GM12878 (cell line): ENCODE measurements at regions not wholly inside any gene's neighbourhood (a gene's known extent, or its start where the extent isn't known, plus 50 kb on each side); places are given as distances from the start of the nearest gene placed in this dataset.
A peak's percentile ranks its signal among the peaks of the same experiment; 100 is the strongest.

Experiments used
- ATAC-seq: fragments of 200-7000 bp; cut with Tn5 transposase; 3 replicates; pipeline ENCODE4 v1.9.1; 2020; ENCODE audit warnings: mild to moderate bottlenecking, moderate library complexity
- BruUV-seq: library from RNA; stranded (reverse); fragments of 400-500 nt; replicated peaks from 2 replicates; lab custom pipeline; 2021; lab: Mats Ljungman, UMichigan
- CTCF ChIA-PET: fragments of 300-600 bp; sonication (Branson Sonifier 250); formaldehyde crosslinking; extraction: SDS; loops from one replicate; lab custom pipeline; 2021; ENCODE audit warnings: inconsistent platforms; lab: Yijun Ruan, JAX
- POLR2A ChIA-PET: fragments of 350-600 bp; formaldehyde crosslinking; extraction: SDS; loops from one replicate; lab custom pipeline; 2021; ENCODE audit warnings: inconsistent platforms; lab: Charles Lee
- RAD21 ChIA-PET: fragments of 300-600 bp; sonication (Branson Sonifier 250); formaldehyde crosslinking; loops from one replicate; lab custom pipeline; 2023; ENCODE audit warnings: antibody characterized with exemption; ENCODE audit not compliant: unreplicated experiment; lab: Charles Lee
- SMC1A ChIA-PET: fragments of 300-600 bp; sonication (Branson Sonifier 250); formaldehyde crosslinking; loops from one replicate; lab custom pipeline; 2023; ENCODE audit not compliant: unreplicated experiment, uncharacterized antibody; lab: Charles Lee
- DNase-seq: peaks from one replicate; pipeline ENCODE4 v3.0.0-alpha.2; 2011; ENCODE audit warnings: low read depth, low spot score
- FAIRE-seq: peaks from 3 replicates; lab custom pipeline; 2011; peaks lifted over from hg19 to GRCh38; lab: Jason Lieb, UNC
- H2AFZ ChIP-seq: 2 replicates; pipeline ENCODE4 v1.6.0; 2011; ENCODE audit warnings: low read depth, low read length, control low read depth; ENCODE audit not compliant: control insufficient read depth
- H3K27ac ChIP-seq: 2 replicates; pipeline ENCODE4 v1.5.1; 2011; ENCODE audit warnings: control low read depth; ENCODE audit not compliant: control insufficient read depth, insufficient read depth
- H3K27me3 ChIP-seq, 2 experiments: replicated peaks in 1 of 2; 2 replicates each; pipeline versions ENCODE4 v1.6.0 to v1.6.1; 2011; ENCODE audit warnings: low read length in 1 of 2; ENCODE audit not compliant: control insufficient read depth in 2 of 2, insufficient read depth in 2 of 2
- H3K36me3 ChIP-seq, 2 experiments: 2 replicates each; pipeline ENCODE4 v1.5.1; 2011; ENCODE audit warnings: low read length in 1 of 2; ENCODE audit not compliant: control insufficient read depth in 2 of 2, insufficient read depth in 2 of 2
- H3K4me1 ChIP-seq: 2 replicates; pipeline ENCODE4 v1.6.1; 2011; ENCODE audit warnings: mild to moderate bottlenecking, low read length, moderate library complexity, mixed read lengths; ENCODE audit not compliant: control insufficient read depth, insufficient read depth
- H3K4me2 ChIP-seq: 2 replicates; pipeline ENCODE4 v1.6.0; 2011; ENCODE audit warnings: control low read depth; ENCODE audit not compliant: control insufficient read depth, insufficient read depth
- H3K4me3 ChIP-seq: fragments of 200-600 bp; sonication (generic); 2 replicates; pipeline ENCODE4 v1.5.1; 2016
- H3K79me2 ChIP-seq: 2 replicates; pipeline ENCODE4 v1.6.0; 2011; ENCODE audit warnings: low read length; ENCODE audit not compliant: control insufficient read depth, insufficient read depth
- H3K9ac ChIP-seq: 2 replicates; pipeline ENCODE4 v1.8.0; 2011; ENCODE audit warnings: low read length, control low read depth, mixed read lengths; ENCODE audit not compliant: control insufficient read depth, insufficient read depth
- H3K9me3 ChIP-seq: replicated peaks from 3 replicates; pipeline ENCODE4 v1.5.1; 2011; ENCODE audit warnings: mild to moderate bottlenecking, low read length; ENCODE audit not compliant: control insufficient read depth, insufficient read depth
- H4K20me1 ChIP-seq: 2 replicates; pipeline ENCODE4 v1.6.0; 2011; ENCODE audit not compliant: control insufficient read depth, insufficient read depth
- IKZF2 ChIP-seq, 2 experiments: fragments of 450-650 bp; IDR thresholded peaks; 2 replicates each; pipeline ENCODE4 v1.6.1; 2017; ENCODE audit warnings: mild to moderate bottlenecking in 2 of 2, moderate library complexity in 2 of 2
- NFIC ChIP-seq: IDR thresholded peaks from 2 replicates; pipeline ENCODE4 v1.6.1; 2012; ENCODE audit warnings: low read depth, mild to moderate bottlenecking, inconsistent platforms, low read length, moderate library complexity
- SMAD1 ChIP-seq: fragments of 450-650 bp; IDR thresholded peaks from 2 replicates; pipeline ENCODE4 v1.6.1; 2018; ENCODE audit warnings: mild to moderate bottlenecking, low read depth; ENCODE audit not compliant: partially characterized antibody
- WGBS: methylation state at CpG from one replicate; pipeline ENCODE4 v1.1.6; 2016; ENCODE audit warnings: low lambda C conversion rate; ENCODE audit not compliant: insufficient replicate concordance, insufficient coverage; ENCODE audit errors: missing lambda C conversion rate; 5-methylcytosine and 5-hydroxymethylcytosine counted together
- in situ Hi-C: fragments of 300-500 bp; cut with MboI; formaldehyde crosslinking; loops from 9 replicates; pipeline ENCODE4 v1.14.3; 2018; ENCODE audit warnings: mixed read lengths
- intact Hi-C: fragments of 100-400 bp; cut with micrococcal nuclease; formaldehyde crosslinking; loops from one replicate; pipeline ENCODE4 v1.14.2; 2022; ENCODE audit not compliant: unreplicated experiment
- TF ChIP-seq, protein P1 (sequence below), 3 experiments: IDR thresholded peaks in 2 of 3; conservative IDR thresholded peaks in 1 of 3; 2 replicates each; pipeline ENCODE4 v1.5.1; 2011; ENCODE audit warnings: low read depth in 3 of 3, low read length in 3 of 3, mild to moderate bottlenecking in 3 of 3, control low read depth in 2 of 3, moderate library complexity in 2 of 3, inconsistent platforms in 1 of 3, mixed read lengths in 1 of 3; ENCODE audit not compliant: control insufficient read depth in 2 of 3, insufficient read depth in 1 of 3; ENCODE audit errors: extremely low read depth in 1 of 3
- TF ChIP-seq, protein P2 (sequence below): fragments of 450-650 bp; IDR thresholded peaks from 2 replicates; pipeline ENCODE4 v1.6.1; 2017; ENCODE audit warnings: borderline replicate concordance

GRCh38 chr12:112684742-112685141, 106.8 kb upstream of the RPH3A start:
- Histone ChIP-seq H3K9me3 (no peaks in the 10 kb centered on the region), H2AFZ (no peak overlapping the region), H3K4me2 (no peak overlapping the region), H3K4me1 (no peaks in the 10 kb centered on the region), H3K9ac (no peak overlapping the region), H3K27me3 (peaks cover 0 to 5% of the 10 kb centered on the region in 2 experiments), H4K20me1 (no peaks in the 10 kb centered on the region), H3K79me2 (no peaks in the 10 kb centered on the region), H3K27ac (no peak overlapping the region), H3K36me3 (no peaks in the 10 kb centered on the region), H3K4me3 (no peak overlapping the region)
- WGBS = 0% methylated on average over 2 of the region's 2 CpGs
- ChIA-PET POLR2A (no interaction called here), CTCF (no interaction called here), RAD21 (no interaction called here), SMC1A (no interaction called here)
- intact Hi-C loops (no loop called here), in situ Hi-C loops (no loop called here)
- DNase-seq = no peak
- TF ChIP-seq IKZF2 (IDR thresholded peaks at IDR 0.05) (no peak), SMAD1 (no peak), NFIC (no peak)
- TF ChIP-seq, protein P1, sequence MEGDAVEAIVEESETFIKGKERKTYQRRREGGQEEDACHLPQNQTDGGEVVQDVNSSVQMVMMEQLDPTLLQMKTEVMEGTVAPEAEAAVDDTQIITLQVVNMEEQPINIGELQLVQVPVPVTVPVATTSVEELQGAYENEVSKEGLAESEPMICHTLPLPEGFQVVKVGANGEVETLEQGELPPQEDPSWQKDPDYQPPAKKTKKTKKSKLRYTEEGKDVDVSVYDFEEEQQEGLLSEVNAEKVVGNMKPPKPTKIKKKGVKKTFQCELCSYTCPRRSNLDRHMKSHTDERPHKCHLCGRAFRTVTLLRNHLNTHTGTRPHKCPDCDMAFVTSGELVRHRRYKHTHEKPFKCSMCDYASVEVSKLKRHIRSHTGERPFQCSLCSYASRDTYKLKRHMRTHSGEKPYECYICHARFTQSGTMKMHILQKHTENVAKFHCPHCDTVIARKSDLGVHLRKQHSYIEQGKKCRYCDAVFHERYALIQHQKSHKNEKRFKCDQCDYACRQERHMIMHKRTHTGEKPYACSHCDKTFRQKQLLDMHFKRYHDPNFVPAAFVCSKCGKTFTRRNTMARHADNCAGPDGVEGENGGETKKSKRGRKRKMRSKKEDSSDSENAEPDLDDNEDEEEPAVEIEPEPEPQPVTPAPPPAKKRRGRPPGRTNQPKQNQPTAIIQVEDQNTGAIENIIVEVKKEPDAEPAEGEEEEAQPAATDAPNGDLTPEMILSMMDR (IDR thresholded peaks at IDR 0.05 in 2 of 3, conservative IDR thresholded peaks at IDR 0.05 in 1 of 3; ENCODE audit: control insufficient read depth in 2 of 3, extremely low read depth in 1 of 3, insufficient read depth in 1 of 3, low read depth in 3 of 3, low read length in 3 of 3) = 0 out of 6 replicates have a peak, but pooled peaks of 1 of the 3 experiments have one; percentile 2
- TF ChIP-seq, protein P2, sequence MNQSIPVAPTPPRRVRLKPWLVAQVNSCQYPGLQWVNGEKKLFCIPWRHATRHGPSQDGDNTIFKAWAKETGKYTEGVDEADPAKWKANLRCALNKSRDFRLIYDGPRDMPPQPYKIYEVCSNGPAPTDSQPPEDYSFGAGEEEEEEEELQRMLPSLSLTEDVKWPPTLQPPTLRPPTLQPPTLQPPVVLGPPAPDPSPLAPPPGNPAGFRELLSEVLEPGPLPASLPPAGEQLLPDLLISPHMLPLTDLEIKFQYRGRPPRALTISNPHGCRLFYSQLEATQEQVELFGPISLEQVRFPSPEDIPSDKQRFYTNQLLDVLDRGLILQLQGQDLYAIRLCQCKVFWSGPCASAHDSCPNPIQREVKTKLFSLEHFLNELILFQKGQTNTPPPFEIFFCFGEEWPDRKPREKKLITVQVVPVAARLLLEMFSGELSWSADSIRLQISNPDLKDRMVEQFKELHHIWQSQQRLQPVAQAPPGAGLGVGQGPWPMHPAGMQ = no peak
- BruUV-seq = no TSS peak
- no peak for FAIRE-seq
- no peak for ATAC-seq
